Muscle layer of colon (tissue), 2 donors: ENCODE measurements at regions not wholly inside any gene's neighbourhood (a gene's known extent, or its start where the extent isn't known, plus 50 kb on each side); places are given as distances from the start of the nearest gene placed in this dataset.
"Not testable (repeated sequence)": the region's sequence is repeated elsewhere in the genome, so short reads cannot be mapped to it uniquely, and the experiment has no call there.

Experiments
- H3K27ac ChIP-seq: one replicate; pipeline ENCODE4 v1.7.0; 2013; ENCODE audit warnings: low read depth, mild to moderate bottlenecking, low read length, moderate library complexity
- H3K27me3 ChIP-seq, 2 donors: one replicate each; pipeline ENCODE4 v1.7.0; 2013; ENCODE audit warnings: low read length in 2 of 2, mild to moderate bottlenecking in 2 of 2; ENCODE audit not compliant: insufficient read depth in 2 of 2, control insufficient read depth in 1 of 2
- H3K36me3 ChIP-seq: one replicate; pipeline ENCODE4 v1.7.0; 2013; ENCODE audit warnings: mild to moderate bottlenecking, low read length; ENCODE audit not compliant: insufficient read depth
- H3K4me1 ChIP-seq: one replicate; pipeline ENCODE4 v1.7.0; 2013; ENCODE audit warnings: mild to moderate bottlenecking, low read length; ENCODE audit not compliant: insufficient read depth
- H3K4me3 ChIP-seq, 2 donors: one replicate each; pipeline ENCODE4 v1.7.0; 2013; ENCODE audit warnings: low read length in 2 of 2, low read depth in 1 of 2, mild to moderate bottlenecking in 1 of 2, moderate library complexity in 1 of 2
- H3K9ac ChIP-seq: one replicate; pipeline ENCODE4 v1.7.0; 2013; ENCODE audit warnings: low read length
- H3K9me3 ChIP-seq: one replicate; pipeline ENCODE4 v1.7.0; 2013; ENCODE audit warnings: mild to moderate bottlenecking, low read length
- donor health status: abdominal sarcoma.
- donor health status: Adenocarcinoma of cecum.

DNA sequence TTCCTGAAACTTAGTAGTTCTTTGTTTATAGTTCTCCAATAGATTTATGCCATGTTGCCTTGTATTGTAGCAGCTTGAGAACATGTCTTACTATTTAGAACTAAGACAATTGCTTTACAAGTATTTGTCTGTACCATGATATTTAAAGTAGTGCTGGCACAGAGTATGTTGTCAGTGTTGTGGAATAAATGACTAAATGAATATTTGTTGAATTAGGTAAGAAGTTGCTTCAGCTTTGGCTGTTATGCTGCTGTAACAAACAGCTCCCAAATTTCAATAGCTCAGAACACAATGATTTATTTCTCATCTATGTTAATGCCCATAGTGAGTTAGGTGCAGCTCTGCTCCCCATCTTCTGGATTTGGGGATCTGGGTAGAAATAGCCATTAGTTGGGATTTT, 90.2 kb upstream of the VCAM1 start:
- no peak overlapping the region for H3K9ac ChIP-seq

DNA sequence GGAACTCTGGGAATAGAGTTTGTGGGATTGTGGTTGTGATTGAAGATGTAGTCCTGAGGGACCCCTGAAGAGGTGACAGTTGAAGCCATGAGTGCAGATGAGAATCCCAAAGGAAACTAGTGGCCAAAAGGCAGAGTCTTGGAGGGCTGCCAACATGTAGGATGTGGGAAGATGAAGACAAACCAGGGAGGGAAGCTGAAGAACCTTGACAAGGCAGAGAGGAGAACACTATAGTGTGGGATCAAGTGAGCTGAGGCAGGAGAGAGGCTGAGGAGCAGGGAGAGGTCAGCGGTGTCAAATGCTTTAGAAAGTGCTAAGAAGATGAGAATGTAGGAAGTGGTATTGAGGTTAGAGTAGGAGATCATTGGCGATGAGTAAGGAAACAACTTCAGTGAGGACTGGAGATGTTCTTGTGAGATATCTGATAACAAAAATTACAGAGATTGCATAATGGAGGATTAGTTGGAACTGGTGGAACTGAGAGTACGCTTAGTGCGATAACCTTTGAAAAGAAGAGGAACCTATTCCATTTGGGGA, 88.5 kb upstream of the VCAM1 start:
- no peaks in the 10 kb centered on the region for H3K9me3 ChIP-seq
- no peak overlapping the region for H3K4me3 ChIP-seq
- no peaks in the 10 kb centered on the region for H3K27me3 ChIP-seq
- H3K4me1 ChIP-seq, result peaks cover 3% of the 10 kb centered on the region
- H3K36me3 ChIP-seq, result no peaks in the 10 kb centered on the region
- no peak overlapping the region for H3K9ac ChIP-seq
- no peak overlapping the region for H3K27ac ChIP-seq

More for the DNA sequence above, 90.2 kb upstream of the VCAM1 start:
- H3K4me3 ChIP-seq, result no peak overlapping the region
- H3K36me3 ChIP-seq, result no peaks in the 10 kb centered on the region
- H3K27me3 ChIP-seq, result no peaks in the 10 kb centered on the region
- no peak overlapping the region for H3K27ac ChIP-seq
- no peaks in the 10 kb centered on the region for H3K9me3 ChIP-seq
- H3K4me1 ChIP-seq, result peaks cover 3% of the 10 kb centered on the region

DNA sequence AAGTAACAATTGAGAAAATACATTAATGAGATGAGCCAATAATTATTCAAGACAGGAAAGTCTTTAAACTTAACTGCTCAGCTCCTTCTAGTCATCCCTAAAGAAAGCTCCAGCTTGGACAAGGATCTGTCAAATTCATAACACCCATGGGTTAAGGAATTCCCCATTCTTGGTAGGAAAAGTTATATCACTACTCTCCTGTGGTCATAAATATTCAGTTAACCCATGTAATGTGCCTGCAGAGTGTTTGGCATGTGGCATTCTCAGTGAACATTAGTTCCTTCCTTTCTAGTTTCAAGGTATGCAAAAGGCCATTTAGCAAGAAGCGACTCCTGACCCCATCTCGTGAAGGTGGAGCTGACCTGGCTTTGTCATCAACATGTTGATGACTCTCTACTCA, 76.7 kb upstream of the VCAM1 start:
- H3K4me3 ChIP-seq, result no peak overlapping the region
- H3K4me1 ChIP-seq, result peaks cover 14% of the 10 kb centered on the region
- no peak overlapping the region for H3K27ac ChIP-seq
- H3K9ac ChIP-seq, result no peak overlapping the region
- no peaks in the 10 kb centered on the region for H3K27me3 ChIP-seq
- no peaks in the 10 kb centered on the region for H3K36me3 ChIP-seq
- no peaks in the 10 kb centered on the region for H3K9me3 ChIP-seq

DNA sequence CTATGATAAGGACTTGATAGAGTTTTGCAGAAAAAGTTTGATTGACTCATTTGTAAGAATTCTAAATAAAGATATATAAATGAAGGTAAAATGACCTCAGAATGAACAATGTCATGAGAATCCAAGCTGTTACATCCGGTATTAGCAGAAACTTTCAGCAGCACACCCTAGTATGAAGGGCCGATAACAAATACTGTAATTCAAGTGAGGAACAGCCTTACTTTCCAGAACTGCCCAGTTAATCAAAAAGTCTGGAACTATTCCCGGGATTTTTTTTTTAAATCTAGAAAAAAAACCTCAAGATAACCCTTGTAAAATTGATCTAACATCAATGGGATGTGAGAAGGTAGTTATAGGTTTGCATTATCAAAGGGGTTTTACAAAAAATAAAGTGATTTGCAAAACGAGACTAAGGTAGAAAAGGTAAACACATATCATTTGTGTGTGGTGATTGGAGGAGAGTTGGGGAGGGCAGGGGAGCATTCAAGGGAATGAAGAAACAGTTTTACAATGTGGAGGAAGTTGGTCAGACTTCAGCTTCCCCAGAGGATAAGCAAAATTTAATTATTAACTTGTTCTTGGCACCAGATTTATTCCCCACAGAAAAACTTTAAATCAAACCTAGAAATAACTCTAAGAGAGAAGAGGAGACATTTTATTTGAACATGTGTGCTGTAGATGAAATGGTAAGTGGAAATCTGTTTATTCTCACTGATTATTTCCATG, 75.9 kb upstream of the VCAM1 start:
- H3K4me3 ChIP-seq, result no peak overlapping the region
- H3K36me3 ChIP-seq, result no peaks in the 10 kb centered on the region
- H3K27me3 ChIP-seq, result no peaks in the 10 kb centered on the region
- H3K9me3 ChIP-seq, result no peaks in the 10 kb centered on the region
- H3K9ac ChIP-seq, result no peak overlapping the region
- H3K27ac ChIP-seq, result no peak overlapping the region
- peaks cover 14% of the 10 kb centered on the region for H3K4me1 ChIP-seq

DNA sequence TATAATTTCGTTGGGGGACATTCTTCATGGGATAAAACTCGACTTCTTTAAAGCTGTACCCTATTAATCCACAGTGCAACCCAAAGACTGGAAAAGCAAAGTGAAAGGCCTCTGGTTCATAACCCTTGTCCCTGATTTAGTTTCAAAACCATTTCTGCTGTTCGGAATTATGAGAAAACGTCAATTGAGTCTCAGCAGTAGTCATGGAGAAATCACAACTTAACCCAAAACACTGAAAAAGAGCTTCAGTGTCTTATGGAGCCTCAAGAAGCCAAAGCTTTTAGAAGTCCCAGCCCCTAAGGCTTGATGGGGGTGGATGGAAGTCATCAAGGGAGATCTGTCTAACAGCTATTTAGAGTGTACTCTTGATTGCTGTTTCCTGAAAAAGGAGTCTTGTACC, 73.5 kb upstream of the VCAM1 start:
- Histone ChIP-seq H3K4me3 (no peak overlapping the region), H3K27me3 (no peaks in the 10 kb centered on the region), H3K27ac (no peak overlapping the region), H3K36me3 (no peaks in the 10 kb centered on the region), H3K4me1 (peaks cover 14% of the 10 kb centered on the region), H3K9me3 (no peaks in the 10 kb centered on the region), H3K9ac (no peak overlapping the region)

DNA sequence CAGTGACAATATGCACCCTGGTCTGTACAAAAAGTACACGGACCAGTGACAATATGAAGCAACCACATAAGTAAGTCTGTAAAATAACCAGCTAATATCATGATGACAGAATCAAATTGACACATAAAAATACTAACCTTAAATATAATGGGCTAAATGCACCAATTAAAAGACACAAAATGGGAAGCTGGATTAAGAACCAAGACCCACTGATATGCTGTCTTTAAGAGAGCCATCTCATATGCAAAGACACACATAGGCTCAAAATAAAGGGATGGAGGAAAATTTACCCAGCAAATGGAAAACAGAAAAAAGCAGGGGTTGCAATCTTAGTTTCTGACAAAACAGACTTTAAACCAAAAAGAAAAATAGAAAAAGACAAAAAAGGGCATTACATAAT, 70.4 kb upstream of the VCAM1 start:
- H3K4me1 ChIP-seq, result peaks cover under 1% of the 10 kb centered on the region
- H3K9me3 ChIP-seq, result no peaks in the 10 kb centered on the region
- H3K36me3 ChIP-seq, result no peaks in the 10 kb centered on the region
- no peak overlapping the region for H3K27ac ChIP-seq
- H3K9ac ChIP-seq, result no peak overlapping the region
- H3K27me3 ChIP-seq, result no peaks in the 10 kb centered on the region
- H3K4me3 ChIP-seq, result no peak overlapping the region

DNA sequence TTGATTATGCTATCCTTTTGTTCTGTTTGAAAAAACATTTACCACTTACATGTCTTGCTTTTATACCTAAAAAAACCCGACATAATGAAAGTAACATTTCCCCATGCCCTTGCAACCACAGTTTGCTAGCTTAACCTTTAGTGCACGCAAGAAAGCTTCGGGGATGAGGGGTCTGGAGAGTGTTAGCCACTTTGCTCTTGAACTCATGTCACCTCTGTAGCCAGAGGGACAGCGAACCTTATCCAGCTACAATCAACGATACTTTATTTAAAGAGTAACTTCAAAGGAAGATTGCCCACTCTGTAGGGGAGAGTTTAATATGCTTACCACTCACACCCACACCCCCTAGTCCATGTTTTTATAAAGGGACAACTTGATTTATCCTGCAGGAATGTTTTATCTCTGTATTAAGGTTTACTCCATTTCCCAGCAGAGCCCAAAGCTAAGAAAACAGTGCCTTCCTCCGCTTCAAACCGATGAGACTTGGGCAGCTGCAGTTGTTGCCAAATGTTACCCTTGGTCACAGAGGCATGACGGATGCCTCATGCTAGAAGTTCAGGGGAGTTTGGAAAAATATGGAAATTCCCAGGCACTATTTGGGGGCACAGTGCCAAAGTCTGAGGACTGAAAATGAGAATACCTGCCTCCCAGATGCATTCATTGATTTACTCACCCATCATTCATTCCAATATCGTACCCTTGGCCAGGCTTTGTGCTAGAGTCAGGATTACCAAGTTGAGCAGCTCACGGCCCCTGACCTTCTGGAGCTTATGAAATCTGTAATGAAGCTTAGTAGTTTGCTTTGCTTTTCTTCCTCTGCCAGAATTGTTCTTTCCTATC, 61.4 kb upstream of the VCAM1 start:
- Histone ChIP-seq H3K27me3 (no peaks in the 10 kb centered on the region), H3K36me3 (no peaks in the 10 kb centered on the region), H3K4me1 (peaks cover 15% of the 10 kb centered on the region), H3K9ac (no peak overlapping the region), H3K27ac (peak overlapping the region; percentile 20), H3K9me3 (no peaks in the 10 kb centered on the region), H3K4me3 (peak overlapping the region in 1 of 2 donors; percentile 8)

DNA sequence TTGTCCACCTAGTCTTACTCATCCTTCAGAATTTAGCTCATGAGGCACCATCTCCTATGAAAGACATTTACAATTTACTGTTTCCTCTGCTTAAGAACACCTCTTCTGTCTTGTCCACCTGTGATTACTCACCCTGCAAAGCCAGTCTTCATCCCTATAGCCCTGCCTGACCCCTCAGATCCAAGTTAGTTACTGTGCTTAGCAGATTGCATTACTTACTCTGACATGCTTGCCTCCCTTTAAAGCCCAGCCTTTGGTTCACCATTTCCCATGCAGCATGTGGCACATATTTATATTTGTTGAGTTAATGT, 60.9 kb upstream of the VCAM1 start:
- no peaks in the 10 kb centered on the region for H3K27me3 ChIP-seq
- H3K36me3 ChIP-seq, result no peaks in the 10 kb centered on the region
- peaks cover 15% of the 10 kb centered on the region for H3K4me1 ChIP-seq
- no peak overlapping the region for H3K4me3 ChIP-seq
- peak overlapping the region; percentile 20 for H3K27ac ChIP-seq
- H3K9ac ChIP-seq, result no peak overlapping the region
- no peaks in the 10 kb centered on the region for H3K9me3 ChIP-seq

DNA sequence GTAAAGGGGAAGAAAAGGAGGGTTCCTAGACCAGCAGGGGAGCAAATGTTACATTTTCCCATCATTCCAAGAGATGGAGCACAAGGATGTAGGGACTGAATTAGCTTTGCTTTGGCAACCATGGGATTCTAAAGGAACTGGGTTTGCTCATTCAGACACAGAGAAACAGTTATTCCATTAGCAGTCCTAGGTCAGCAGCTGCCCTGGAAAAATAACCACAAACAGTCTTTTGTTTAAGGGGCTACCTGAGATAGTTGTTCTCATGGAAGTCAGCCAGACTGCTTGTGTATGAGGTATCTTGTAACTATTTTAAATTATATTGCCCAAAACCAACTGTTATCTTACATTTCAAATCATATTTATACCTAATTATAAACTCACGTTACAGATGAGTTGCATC, 58.4 kb upstream of the VCAM1 start:
- H3K27ac ChIP-seq, result no peak overlapping the region
- no peaks in the 10 kb centered on the region for H3K36me3 ChIP-seq
- no peaks in the 10 kb centered on the region for H3K27me3 ChIP-seq
- no peaks in the 10 kb centered on the region for H3K9me3 ChIP-seq
- no peak overlapping the region for H3K9ac ChIP-seq
- no peak overlapping the region for H3K4me3 ChIP-seq
- peaks cover 15% of the 10 kb centered on the region for H3K4me1 ChIP-seq

DNA sequence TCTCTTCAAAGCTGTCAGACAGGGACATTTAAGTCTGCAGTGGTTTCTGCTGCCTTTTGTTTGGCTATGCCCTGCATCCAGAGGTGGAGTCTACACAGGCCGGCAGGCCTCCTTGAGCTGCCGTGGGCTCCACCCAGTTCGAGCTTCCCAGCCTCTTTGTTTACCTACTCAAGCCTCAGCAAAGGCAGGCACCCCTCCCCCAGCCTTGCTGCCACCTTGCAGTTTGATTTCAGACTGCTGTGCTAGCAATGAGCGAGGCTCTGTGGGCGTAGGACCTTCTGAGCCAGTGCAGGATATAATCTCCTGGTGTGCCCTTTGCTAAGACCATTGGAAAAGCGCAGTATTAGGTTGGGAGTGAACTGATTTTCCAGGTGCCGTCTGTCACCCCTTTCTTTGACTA, 51.0 kb upstream of the VCAM1 start:
- not testable (repeated sequence) for H3K9me3 ChIP-seq, H3K36me3 ChIP-seq, H3K4me1 ChIP-seq, H3K4me3 ChIP-seq, H3K9ac ChIP-seq, H3K27ac ChIP-seq, H3K27me3 ChIP-seq
